A549 (cell line): ENCODE measurements at regions not wholly inside any gene's neighbourhood (a gene's known extent, or its start where the extent isn't known, plus 50 kb on each side); places are given as distances from the start of the nearest gene placed in this dataset.

ENCODE experiments used
- CTCF ChIP-seq: fragments of >200 bp; sonication (Bioruptor Twin); formaldehyde crosslinking; IDR thresholded peaks from 3 replicates; pipeline ENCODE4 v1.5.1; 2016
- SMC3 ChIP-seq: fragments of >200 bp; sonication (Bioruptor Twin); formaldehyde crosslinking; IDR thresholded peaks from 3 replicates; pipeline ENCODE4 v1.6.1; 2018; ENCODE audit warnings: inconsistent platforms
- USF2 ChIP-seq: fragments of 450-650 bp; IDR thresholded peaks from 2 replicates; pipeline ENCODE4 v1.6.1; 2014; ENCODE audit warnings: antibody characterized with exemption

GRCh38 chr6:145352382-145353080, 382.8 kb downstream of the EPM2A start:
- TF ChIP-seq CTCF = no peak
- no peak for TF ChIP-seq USF2
- no peak for TF ChIP-seq SMC3
